ENCODE measurements at regions not wholly inside any gene's neighbourhood (a gene's known extent, or its start where the extent isn't known, plus 50 kb on each side); places are given as distances from the start of the nearest gene placed in this dataset.
"Not testable (repeated sequence)": the region's sequence is repeated elsewhere in the genome, so short reads cannot be mapped to it uniquely, and the experiment has no call there.

DNA sequence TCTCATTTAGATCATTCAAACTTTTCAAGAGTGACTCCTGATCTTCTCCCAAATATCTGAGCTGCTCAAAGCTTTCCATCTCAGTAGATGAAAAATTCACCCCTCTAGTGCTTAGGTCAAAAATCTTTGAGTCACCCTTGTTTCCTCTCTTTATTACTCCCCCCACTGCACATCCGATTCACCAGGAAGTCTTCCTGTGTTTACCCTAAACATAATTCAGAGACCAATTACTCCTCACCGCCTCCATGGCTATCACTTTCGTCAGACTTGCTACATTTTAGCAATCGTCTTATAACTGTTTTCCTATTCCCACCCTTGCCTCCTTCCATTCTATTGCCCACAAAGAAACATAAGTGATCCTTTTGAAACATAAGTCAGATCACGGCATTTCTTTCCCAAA is 94.8 kb downstream of the SPDYE17 start:
- not testable (repeated sequence) for TF ChIP-seq EZH2 (IDR thresholded peaks at IDR 0.05; ENCODE audit: borderline replicate concordance, low read depth, low read length, severe bottlenecking)
- TF ChIP-seq, protein P1, sequence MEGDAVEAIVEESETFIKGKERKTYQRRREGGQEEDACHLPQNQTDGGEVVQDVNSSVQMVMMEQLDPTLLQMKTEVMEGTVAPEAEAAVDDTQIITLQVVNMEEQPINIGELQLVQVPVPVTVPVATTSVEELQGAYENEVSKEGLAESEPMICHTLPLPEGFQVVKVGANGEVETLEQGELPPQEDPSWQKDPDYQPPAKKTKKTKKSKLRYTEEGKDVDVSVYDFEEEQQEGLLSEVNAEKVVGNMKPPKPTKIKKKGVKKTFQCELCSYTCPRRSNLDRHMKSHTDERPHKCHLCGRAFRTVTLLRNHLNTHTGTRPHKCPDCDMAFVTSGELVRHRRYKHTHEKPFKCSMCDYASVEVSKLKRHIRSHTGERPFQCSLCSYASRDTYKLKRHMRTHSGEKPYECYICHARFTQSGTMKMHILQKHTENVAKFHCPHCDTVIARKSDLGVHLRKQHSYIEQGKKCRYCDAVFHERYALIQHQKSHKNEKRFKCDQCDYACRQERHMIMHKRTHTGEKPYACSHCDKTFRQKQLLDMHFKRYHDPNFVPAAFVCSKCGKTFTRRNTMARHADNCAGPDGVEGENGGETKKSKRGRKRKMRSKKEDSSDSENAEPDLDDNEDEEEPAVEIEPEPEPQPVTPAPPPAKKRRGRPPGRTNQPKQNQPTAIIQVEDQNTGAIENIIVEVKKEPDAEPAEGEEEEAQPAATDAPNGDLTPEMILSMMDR (IDR thresholded peaks at IDR 0.05; ENCODE audit: borderline replicate concordance, extremely low read depth, low read length, poor library complexity, severe bottlenecking), result not testable (repeated sequence)

All from DND-41 (cell line).